ENCODE measurements at regions not wholly inside any gene's neighbourhood (a gene's known extent, or its start where the extent isn't known, plus 50 kb on each side); places are given as distances from the start of the nearest gene placed in this dataset.
A peak's percentile ranks its signal among the peaks of the same experiment; 100 is the strongest.

DNA sequence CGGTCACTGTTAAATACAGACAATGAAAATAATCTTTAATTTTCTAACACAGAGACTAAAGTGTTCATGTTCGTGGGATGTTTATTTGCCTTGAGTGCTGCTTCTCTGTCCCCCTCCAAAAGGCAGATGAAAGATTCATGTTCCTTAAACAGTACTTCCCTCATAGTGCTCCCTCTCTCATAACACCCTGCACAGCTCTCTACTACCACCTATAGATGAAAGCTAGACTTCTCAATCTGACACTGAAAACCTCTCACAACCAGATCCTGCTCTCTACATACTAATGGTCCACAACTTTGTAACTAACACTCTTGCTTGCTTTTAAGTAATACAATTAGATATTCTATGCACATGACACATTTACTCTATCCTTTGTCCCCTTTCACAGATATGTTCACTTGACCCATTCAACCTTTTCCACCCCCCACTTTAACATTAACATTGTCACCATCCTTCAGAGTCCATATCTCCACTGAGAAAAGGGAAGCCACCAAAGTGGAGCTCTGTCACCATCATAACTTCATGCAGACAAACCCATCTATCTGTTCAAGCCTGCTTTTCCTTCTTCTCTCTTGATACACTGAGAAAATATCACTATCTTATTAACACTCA is 266.4 kb upstream of the USP15 start:
- H3K36me3 ChIP-seq (replicated peaks; ENCODE audit: low read depth, low read length): no peaks in the 10 kb centered on the region
- TF ChIP-seq, protein P1, sequence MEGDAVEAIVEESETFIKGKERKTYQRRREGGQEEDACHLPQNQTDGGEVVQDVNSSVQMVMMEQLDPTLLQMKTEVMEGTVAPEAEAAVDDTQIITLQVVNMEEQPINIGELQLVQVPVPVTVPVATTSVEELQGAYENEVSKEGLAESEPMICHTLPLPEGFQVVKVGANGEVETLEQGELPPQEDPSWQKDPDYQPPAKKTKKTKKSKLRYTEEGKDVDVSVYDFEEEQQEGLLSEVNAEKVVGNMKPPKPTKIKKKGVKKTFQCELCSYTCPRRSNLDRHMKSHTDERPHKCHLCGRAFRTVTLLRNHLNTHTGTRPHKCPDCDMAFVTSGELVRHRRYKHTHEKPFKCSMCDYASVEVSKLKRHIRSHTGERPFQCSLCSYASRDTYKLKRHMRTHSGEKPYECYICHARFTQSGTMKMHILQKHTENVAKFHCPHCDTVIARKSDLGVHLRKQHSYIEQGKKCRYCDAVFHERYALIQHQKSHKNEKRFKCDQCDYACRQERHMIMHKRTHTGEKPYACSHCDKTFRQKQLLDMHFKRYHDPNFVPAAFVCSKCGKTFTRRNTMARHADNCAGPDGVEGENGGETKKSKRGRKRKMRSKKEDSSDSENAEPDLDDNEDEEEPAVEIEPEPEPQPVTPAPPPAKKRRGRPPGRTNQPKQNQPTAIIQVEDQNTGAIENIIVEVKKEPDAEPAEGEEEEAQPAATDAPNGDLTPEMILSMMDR (IDR thresholded peaks at IDR 0.05; ENCODE audit: low read depth, low read length): peak; percentile 89
- TF ChIP-seq EZH2phosphoT487 (IDR thresholded peaks at IDR 0.05; ENCODE audit: low read depth): no peak
- H3K9ac ChIP-seq (ENCODE audit: low read length): no peak overlapping the region
- peaks cover 31% of the 10 kb centered on the region for H3K4me1 ChIP-seq (ENCODE audit: low read length)
- no peak overlapping the region for H2AFZ ChIP-seq (ENCODE audit: low read depth, low read length)
- H3K9me3 ChIP-seq (ENCODE audit: insufficient read depth, low read length): no peaks in the 10 kb centered on the region
- no peaks in the 10 kb centered on the region for H4K20me1 ChIP-seq (ENCODE audit: insufficient read depth, low read length)
- no peak overlapping the region for H3K4me3 ChIP-seq (ENCODE audit: low read length)
- no peak overlapping the region for H3K27ac ChIP-seq (ENCODE audit: low read length)
- H3K79me2 ChIP-seq (ENCODE audit: low read length): no peaks in the 10 kb centered on the region
- 0 out of 2 replicates have a peak, but pooled peaks cover 9% of the 10 kb centered on the region for H3K27me3 ChIP-seq (ENCODE audit: low read depth, low read length)
- peak overlapping the region; percentile 25 for H3K4me2 ChIP-seq (ENCODE audit: low read length)

DNA sequence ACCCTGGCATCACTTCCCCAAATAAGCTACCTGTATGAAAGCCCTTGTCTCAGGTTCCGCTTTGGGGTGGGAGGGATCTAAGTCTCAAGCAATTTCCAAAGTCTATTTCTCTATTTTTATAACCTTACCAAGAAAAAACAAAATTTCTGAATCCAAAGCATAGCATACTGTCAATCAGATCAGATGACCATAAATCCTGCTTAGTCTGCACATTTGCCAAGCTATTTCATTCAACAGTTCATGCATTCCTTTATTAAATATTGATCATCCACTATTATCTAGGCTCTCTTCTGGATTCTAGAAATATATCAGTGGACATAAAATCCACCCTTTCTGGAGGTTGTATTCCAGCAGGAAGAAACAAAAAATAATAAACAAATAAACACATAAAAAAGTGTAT is 263.5 kb upstream of the USP15 start:
- no peak for TF ChIP-seq EZH2phosphoT487 (IDR thresholded peaks at IDR 0.05; ENCODE audit: low read depth)
- TF ChIP-seq, protein P1 (IDR thresholded peaks at IDR 0.05; ENCODE audit: low read depth, low read length): no peak
- H3K27ac ChIP-seq (ENCODE audit: low read length): no peak overlapping the region
- no peak overlapping the region for H3K4me3 ChIP-seq (ENCODE audit: low read length)
- H2AFZ ChIP-seq (ENCODE audit: low read depth, low read length): no peak overlapping the region
- no peaks in the 10 kb centered on the region for H4K20me1 ChIP-seq (ENCODE audit: insufficient read depth, low read length)
- H3K9ac ChIP-seq (ENCODE audit: low read length): no peak overlapping the region
- H3K36me3 ChIP-seq (replicated peaks; ENCODE audit: low read depth, low read length): no peaks in the 10 kb centered on the region
- H3K9me3 ChIP-seq (ENCODE audit: insufficient read depth, low read length): no peaks in the 10 kb centered on the region
- H3K4me2 ChIP-seq (ENCODE audit: low read length): peak overlapping the region; percentile 33
- peaks cover 22% of the 10 kb centered on the region for H3K4me1 ChIP-seq (ENCODE audit: low read length)
- H3K79me2 ChIP-seq (ENCODE audit: low read length): no peaks in the 10 kb centered on the region
- H3K27me3 ChIP-seq (ENCODE audit: low read depth, low read length): 0 out of 2 replicates have a peak, but pooled peaks cover 9% of the 10 kb centered on the region

DNA sequence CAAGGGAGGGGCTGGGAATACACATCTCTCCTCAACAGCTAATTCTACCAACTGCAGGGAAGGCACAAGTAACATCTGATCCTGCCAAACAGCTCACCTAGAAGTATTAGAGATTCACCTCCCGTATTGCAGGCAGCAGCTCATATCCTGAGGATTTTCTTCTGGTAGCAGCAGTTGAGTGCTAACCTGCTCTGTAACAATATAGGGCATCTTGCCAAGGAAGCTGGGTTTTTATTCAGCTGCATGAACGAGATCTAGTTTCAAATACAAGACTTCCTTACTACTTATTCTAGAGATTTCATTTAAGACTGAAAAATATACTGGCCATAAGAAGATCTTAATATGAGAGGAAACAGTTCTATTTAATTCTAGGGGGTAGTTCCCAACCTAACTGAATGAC is 261.4 kb upstream of the USP15 start:
- Histone ChIP-seq H3K9me3 (ENCODE audit: insufficient read depth, low read length) (no peaks in the 10 kb centered on the region), H3K4me3 (ENCODE audit: low read length) (no peak overlapping the region), H3K36me3 (replicated peaks; ENCODE audit: low read depth, low read length) (no peaks in the 10 kb centered on the region), H3K9ac (ENCODE audit: low read length) (no peak overlapping the region), H4K20me1 (ENCODE audit: insufficient read depth, low read length) (no peaks in the 10 kb centered on the region), H3K79me2 (ENCODE audit: low read length) (no peaks in the 10 kb centered on the region), H2AFZ (ENCODE audit: low read depth, low read length) (no peak overlapping the region), H3K27me3 (ENCODE audit: low read depth, low read length) (0 out of 2 replicates have a peak, but pooled peaks cover 9% of the 10 kb centered on the region), H3K27ac (ENCODE audit: low read length) (no peak overlapping the region), H3K4me2 (ENCODE audit: low read length) (no peak overlapping the region), H3K4me1 (ENCODE audit: low read length) (peaks cover 21% of the 10 kb centered on the region)
- no peak for TF ChIP-seq EZH2phosphoT487 (IDR thresholded peaks at IDR 0.05; ENCODE audit: low read depth)
- TF ChIP-seq, protein P1 (IDR thresholded peaks at IDR 0.05; ENCODE audit: low read depth, low read length): no peak

DNA sequence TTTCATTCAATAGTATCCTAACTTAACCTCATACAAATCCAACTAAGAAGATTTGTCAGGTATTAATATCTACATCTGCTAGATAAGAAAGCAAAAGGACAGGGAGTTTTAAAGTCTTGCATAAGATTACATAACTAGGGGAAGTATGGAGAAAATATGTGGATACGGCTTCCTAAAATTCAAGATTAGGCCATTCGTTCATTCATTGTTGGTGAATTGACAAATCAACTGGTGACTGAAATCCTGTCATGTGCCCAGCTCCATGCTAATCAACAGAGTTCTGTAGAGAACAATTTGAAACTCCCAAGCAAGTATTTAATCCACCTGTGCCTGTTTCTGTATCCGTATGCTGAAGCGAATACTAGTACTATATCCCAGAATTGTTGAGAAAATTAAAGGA is 260.9 kb upstream of the USP15 start:
- H2AFZ ChIP-seq (ENCODE audit: low read depth, low read length): no peak overlapping the region
- no peak overlapping the region for H3K4me3 ChIP-seq (ENCODE audit: low read length)
- H3K36me3 ChIP-seq (replicated peaks; ENCODE audit: low read depth, low read length): no peaks in the 10 kb centered on the region
- peaks cover 24% of the 10 kb centered on the region for H3K4me1 ChIP-seq (ENCODE audit: low read length)
- no peak overlapping the region for H3K9ac ChIP-seq (ENCODE audit: low read length)
- H3K27ac ChIP-seq (ENCODE audit: low read length): no peak overlapping the region
- 0 out of 2 replicates have a peak, but pooled peaks cover 9% of the 10 kb centered on the region for H3K27me3 ChIP-seq (ENCODE audit: low read depth, low read length)
- H3K9me3 ChIP-seq (ENCODE audit: insufficient read depth, low read length): no peaks in the 10 kb centered on the region
- no peaks in the 10 kb centered on the region for H3K79me2 ChIP-seq (ENCODE audit: low read length)
- no peak overlapping the region for H3K4me2 ChIP-seq (ENCODE audit: low read length)
- TF ChIP-seq, protein P1 (IDR thresholded peaks at IDR 0.05; ENCODE audit: low read depth, low read length): no peak
- TF ChIP-seq EZH2phosphoT487 (IDR thresholded peaks at IDR 0.05; ENCODE audit: low read depth): no peak
- H4K20me1 ChIP-seq (ENCODE audit: insufficient read depth, low read length): no peaks in the 10 kb centered on the region

Data from OCI-LY3 (cell line).